Gastroesophageal sphincter (tissue), 3 donors: ENCODE measurements at regions not wholly inside any gene's neighbourhood (a gene's known extent, or its start where the extent isn't known, plus 50 kb on each side); places are given as distances from the start of the nearest gene placed in this dataset.

Experiments
- EP300 ChIP-seq: sonication (generic); formaldehyde crosslinking; IDR thresholded peaks from one replicate; pipeline ENCODE4 v1.6.1; 2017; ENCODE audit warnings: antibody characterized with exemption, mild to moderate bottlenecking
- TF ChIP-seq, protein P1 (sequence below), 4 experiments: fragments of 200-600 bp in 2 of 4; fragments of 450-650 bp in 2 of 4; sonication (generic) in 1 of 4; IDR thresholded peaks; one replicate each; pipeline ENCODE4 v1.5.1; 2017 to 2019; ENCODE audit warnings: antibody characterized with exemption in 4 of 4, mild to moderate bottlenecking in 2 of 4, moderate library complexity in 2 of 4

DNA sequence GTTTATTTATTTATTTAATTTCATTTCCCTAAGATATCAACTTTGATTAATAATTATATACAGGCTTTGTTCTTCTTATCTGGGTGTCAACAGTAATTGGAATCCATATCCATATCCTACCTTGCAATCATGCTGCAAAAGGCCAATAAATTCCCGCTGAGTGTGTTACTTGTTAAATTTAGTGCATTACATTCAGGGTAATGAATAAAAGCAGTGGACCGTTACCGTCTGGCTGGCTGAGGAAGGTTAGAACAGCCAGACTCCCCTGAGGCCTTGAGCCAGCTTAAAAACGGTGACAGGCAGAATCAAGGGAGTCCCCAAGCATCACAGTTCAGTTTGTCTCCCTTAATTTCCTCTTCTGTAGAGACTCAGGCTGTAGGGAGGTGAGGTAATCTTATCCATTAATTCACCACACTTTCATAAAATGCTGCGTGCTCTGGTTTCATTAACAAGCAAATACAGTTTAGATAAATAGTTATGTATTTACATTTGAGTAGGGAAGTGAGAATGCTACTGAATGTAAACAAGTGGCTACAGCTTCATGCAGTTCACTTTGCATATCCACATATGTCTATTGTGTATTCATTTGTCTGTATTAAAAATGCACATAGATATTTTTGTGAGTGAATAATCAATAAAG lies 888.2 kb upstream of the CXADR start:
- TF ChIP-seq EP300: no peak
- TF ChIP-seq, protein P1, sequence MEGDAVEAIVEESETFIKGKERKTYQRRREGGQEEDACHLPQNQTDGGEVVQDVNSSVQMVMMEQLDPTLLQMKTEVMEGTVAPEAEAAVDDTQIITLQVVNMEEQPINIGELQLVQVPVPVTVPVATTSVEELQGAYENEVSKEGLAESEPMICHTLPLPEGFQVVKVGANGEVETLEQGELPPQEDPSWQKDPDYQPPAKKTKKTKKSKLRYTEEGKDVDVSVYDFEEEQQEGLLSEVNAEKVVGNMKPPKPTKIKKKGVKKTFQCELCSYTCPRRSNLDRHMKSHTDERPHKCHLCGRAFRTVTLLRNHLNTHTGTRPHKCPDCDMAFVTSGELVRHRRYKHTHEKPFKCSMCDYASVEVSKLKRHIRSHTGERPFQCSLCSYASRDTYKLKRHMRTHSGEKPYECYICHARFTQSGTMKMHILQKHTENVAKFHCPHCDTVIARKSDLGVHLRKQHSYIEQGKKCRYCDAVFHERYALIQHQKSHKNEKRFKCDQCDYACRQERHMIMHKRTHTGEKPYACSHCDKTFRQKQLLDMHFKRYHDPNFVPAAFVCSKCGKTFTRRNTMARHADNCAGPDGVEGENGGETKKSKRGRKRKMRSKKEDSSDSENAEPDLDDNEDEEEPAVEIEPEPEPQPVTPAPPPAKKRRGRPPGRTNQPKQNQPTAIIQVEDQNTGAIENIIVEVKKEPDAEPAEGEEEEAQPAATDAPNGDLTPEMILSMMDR (IDR thresholded peaks at IDR 0.05): no peak
